Suprapubic skin (tissue), 4 donors: ENCODE measurements at regions not wholly inside any gene's neighbourhood (a gene's known extent, or its start where the extent isn't known, plus 50 kb on each side); places are given as distances from the start of the nearest gene placed in this dataset.

Experiments used
- DNase-seq, 2 donors: peaks; one replicate each; pipeline ENCODE4 v3.0.0-alpha.2; 2019; ENCODE audit warnings: low spot score in 2 of 2
- H3K27ac ChIP-seq: fragments of 200-600 bp; sonication (generic); one replicate; pipeline ENCODE4 v1.5.1; 2019
- H3K27me3 ChIP-seq: fragments of 200-600 bp; sonication (generic); one replicate; pipeline ENCODE4 v1.5.1; 2019
- H3K36me3 ChIP-seq: fragments of 200-600 bp; sonication (generic); one replicate; pipeline ENCODE4 v1.5.1; 2019
- H3K4me1 ChIP-seq: fragments of 200-600 bp; sonication (generic); one replicate; pipeline ENCODE4 v1.5.1; 2019
- H3K4me3 ChIP-seq: fragments of 200-600 bp; sonication (generic); one replicate; pipeline ENCODE4 v1.5.1; 2019; ENCODE audit warnings: mild to moderate bottlenecking
- H3K9me3 ChIP-seq: fragments of 200-600 bp; sonication (generic); one replicate; pipeline ENCODE4 v1.5.1; 2019
- CTCF ChIP-seq, 2 donors: fragments of 200-600 bp in 1 of 2; fragments of 450-650 bp in 1 of 2; sonication (generic) in 1 of 2; IDR thresholded peaks; one replicate each; pipeline ENCODE4 v1.5.1; 2016 to 2019; ENCODE audit warnings: antibody characterized with exemption in 2 of 2, mild to moderate bottlenecking in 1 of 2, moderate library complexity in 1 of 2
- EP300 ChIP-seq: sonication (generic); formaldehyde crosslinking; IDR thresholded peaks from one replicate; pipeline ENCODE4 v1.6.1; 2017; ENCODE audit warnings: antibody characterized with exemption
- POLR2A ChIP-seq, 2 donors: fragments of 450-650 bp; IDR thresholded peaks; one replicate each; pipeline ENCODE4 v1.6.1; 2017; ENCODE audit warnings: antibody characterized with exemption in 2 of 2, mild to moderate bottlenecking in 2 of 2, moderate library complexity in 2 of 2
- POLR2AphosphoS5 ChIP-seq, 3 donors: sonication (generic); formaldehyde crosslinking; IDR thresholded peaks; one replicate each; pipeline ENCODE4 v1.6.1; 2017; ENCODE audit warnings: antibody characterized with exemption in 3 of 3
- WGBS: methylation state at CpG from one replicate; pipeline ENCODE4 v1.1.5; 2018; 5-methylcytosine and 5-hydroxymethylcytosine counted together

- H3K9me3 ChIP-seq, result no peaks in the 10 kb centered on the region
- peaks cover 19% of the 10 kb centered on the region for H3K4me1 ChIP-seq
- no peak for DNase-seq
- no peak overlapping the region for H3K4me3 ChIP-seq
- TF ChIP-seq POLR2AphosphoS5 (IDR thresholded peaks at IDR 0.05), result no peak
- TF ChIP-seq EP300, result no peak
- no peak for TF ChIP-seq CTCF (IDR thresholded peaks at IDR 0.05)
- TF ChIP-seq POLR2A (IDR thresholded peaks at IDR 0.05), result no peak
- 96% methylated on average over 4 of the region's 4 CpGs for WGBS
- no peaks in the 10 kb centered on the region for H3K27me3 ChIP-seq
- H3K27ac ChIP-seq, result no peak overlapping the region
- H3K36me3 ChIP-seq, result no peaks in the 10 kb centered on the region
These were observed 159.2 kb downstream of the COPRS start for GRCh38 chr17:31699886-31700285.

GRCh38 chr17:31699281-31699680, 159.8 kb downstream of the COPRS start:
- WGBS, result 48% methylated on average over 3 of the region's 3 CpGs
- Histone ChIP-seq H3K9me3 (no peaks in the 10 kb centered on the region), H3K27me3 (no peaks in the 10 kb centered on the region), H3K4me3 (no peak overlapping the region), H3K36me3 (no peaks in the 10 kb centered on the region), H3K27ac (no peak overlapping the region), H3K4me1 (peaks cover 19% of the 10 kb centered on the region)
- no peak for DNase-seq
- TF ChIP-seq POLR2A (IDR thresholded peaks at IDR 0.05) (no peak), EP300 (no peak), POLR2AphosphoS5 (IDR thresholded peaks at IDR 0.05) (no peak), CTCF (IDR thresholded peaks at IDR 0.05) (no peak)

- no peaks in the 10 kb centered on the region for H3K36me3 ChIP-seq
- WGBS, result 86% methylated on average over 7 of the region's 7 CpGs
- H3K27ac ChIP-seq, result no peak overlapping the region
- H3K27me3 ChIP-seq, result no peaks in the 10 kb centered on the region
- DNase-seq, result no peak
- no peak for TF ChIP-seq CTCF (IDR thresholded peaks at IDR 0.05)
- no peak for TF ChIP-seq POLR2AphosphoS5 (IDR thresholded peaks at IDR 0.05)
- no peak for TF ChIP-seq EP300
- TF ChIP-seq POLR2A (IDR thresholded peaks at IDR 0.05), result no peak
- H3K4me1 ChIP-seq, result peaks cover 21% of the 10 kb centered on the region
- no peaks in the 10 kb centered on the region for H3K9me3 ChIP-seq
- no peak overlapping the region for H3K4me3 ChIP-seq
These were observed 160.3 kb downstream of the COPRS start for GRCh38 chr17:31698751-31699150.

GRCh38 chr17:31697838-31698237, 161.2 kb downstream of the COPRS start:
- 97% methylated on average over 9 of the region's 9 CpGs for WGBS
- Histone ChIP-seq H3K9me3 (no peaks in the 10 kb centered on the region), H3K36me3 (no peaks in the 10 kb centered on the region), H3K4me1 (peaks cover 25% of the 10 kb centered on the region), H3K4me3 (no peak overlapping the region), H3K27me3 (no peaks in the 10 kb centered on the region), H3K27ac (no peak overlapping the region)
- TF ChIP-seq EP300, result no peak
- no peak for TF ChIP-seq POLR2AphosphoS5 (IDR thresholded peaks at IDR 0.05)
- no peak for TF ChIP-seq CTCF (IDR thresholded peaks at IDR 0.05)
- no peak for DNase-seq

- no peak for DNase-seq
- peak overlapping the region; percentile 0 for H3K27ac ChIP-seq
- H3K4me1 ChIP-seq, result peaks cover 25% of the 10 kb centered on the region
- 65% methylated on average over 9 of the region's 9 CpGs for WGBS
- H3K36me3 ChIP-seq, result no peaks in the 10 kb centered on the region
- H3K9me3 ChIP-seq, result no peaks in the 10 kb centered on the region
- H3K27me3 ChIP-seq, result no peaks in the 10 kb centered on the region
- H3K4me3 ChIP-seq, result no peak overlapping the region
- TF ChIP-seq EP300 (no peak), POLR2A (IDR thresholded peaks at IDR 0.05) (no peak), POLR2AphosphoS5 (IDR thresholded peaks at IDR 0.05) (no peak), CTCF (IDR thresholded peaks at IDR 0.05) (no peak)
These were observed 162.2 kb downstream of the COPRS start for GRCh38 chr17:31696703-31697325.
